ENCODE measurements at regions not wholly inside any gene's neighbourhood (a gene's known extent, or its start where the extent isn't known, plus 50 kb on each side); places are given as distances from the start of the nearest gene placed in this dataset.

DNA sequence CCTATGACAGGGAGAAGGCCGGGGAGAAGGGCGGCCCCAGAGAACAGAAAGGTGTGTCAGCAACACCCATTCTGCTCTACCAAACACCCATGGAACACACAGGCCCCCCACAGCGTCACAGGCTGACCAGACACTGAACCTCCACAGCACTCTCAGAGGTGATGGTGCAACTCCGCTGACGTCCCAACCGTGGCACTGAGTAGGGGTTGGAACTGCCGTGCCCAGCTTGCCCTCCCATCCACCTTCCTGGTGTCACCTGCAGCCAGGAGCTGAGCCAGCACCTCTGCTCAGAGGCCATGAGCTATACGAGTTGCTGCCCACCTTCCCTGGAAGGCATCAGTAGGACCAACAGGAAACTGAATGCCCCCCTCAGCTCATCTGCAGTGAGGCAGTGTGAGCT lies 412.9 kb upstream of the SALL3 start:
- TF ChIP-seq, protein P1, sequence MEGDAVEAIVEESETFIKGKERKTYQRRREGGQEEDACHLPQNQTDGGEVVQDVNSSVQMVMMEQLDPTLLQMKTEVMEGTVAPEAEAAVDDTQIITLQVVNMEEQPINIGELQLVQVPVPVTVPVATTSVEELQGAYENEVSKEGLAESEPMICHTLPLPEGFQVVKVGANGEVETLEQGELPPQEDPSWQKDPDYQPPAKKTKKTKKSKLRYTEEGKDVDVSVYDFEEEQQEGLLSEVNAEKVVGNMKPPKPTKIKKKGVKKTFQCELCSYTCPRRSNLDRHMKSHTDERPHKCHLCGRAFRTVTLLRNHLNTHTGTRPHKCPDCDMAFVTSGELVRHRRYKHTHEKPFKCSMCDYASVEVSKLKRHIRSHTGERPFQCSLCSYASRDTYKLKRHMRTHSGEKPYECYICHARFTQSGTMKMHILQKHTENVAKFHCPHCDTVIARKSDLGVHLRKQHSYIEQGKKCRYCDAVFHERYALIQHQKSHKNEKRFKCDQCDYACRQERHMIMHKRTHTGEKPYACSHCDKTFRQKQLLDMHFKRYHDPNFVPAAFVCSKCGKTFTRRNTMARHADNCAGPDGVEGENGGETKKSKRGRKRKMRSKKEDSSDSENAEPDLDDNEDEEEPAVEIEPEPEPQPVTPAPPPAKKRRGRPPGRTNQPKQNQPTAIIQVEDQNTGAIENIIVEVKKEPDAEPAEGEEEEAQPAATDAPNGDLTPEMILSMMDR (IDR thresholded peaks at IDR 0.05; ENCODE audit: insufficient read depth, low read length, poor library complexity, severe bottlenecking): no peak
- Histone ChIP-seq H3K27me3 (ENCODE audit: control insufficient read depth, insufficient read depth, low read length) (no peaks in the 10 kb centered on the region), H3K36me3 (ENCODE audit: control insufficient read depth, insufficient read depth, low read length) (no peaks in the 10 kb centered on the region), H3K4me3 (ENCODE audit: low read depth, low read length) (no peak overlapping the region)
- DNase-seq (ENCODE audit: low read depth): no peak

DNA sequence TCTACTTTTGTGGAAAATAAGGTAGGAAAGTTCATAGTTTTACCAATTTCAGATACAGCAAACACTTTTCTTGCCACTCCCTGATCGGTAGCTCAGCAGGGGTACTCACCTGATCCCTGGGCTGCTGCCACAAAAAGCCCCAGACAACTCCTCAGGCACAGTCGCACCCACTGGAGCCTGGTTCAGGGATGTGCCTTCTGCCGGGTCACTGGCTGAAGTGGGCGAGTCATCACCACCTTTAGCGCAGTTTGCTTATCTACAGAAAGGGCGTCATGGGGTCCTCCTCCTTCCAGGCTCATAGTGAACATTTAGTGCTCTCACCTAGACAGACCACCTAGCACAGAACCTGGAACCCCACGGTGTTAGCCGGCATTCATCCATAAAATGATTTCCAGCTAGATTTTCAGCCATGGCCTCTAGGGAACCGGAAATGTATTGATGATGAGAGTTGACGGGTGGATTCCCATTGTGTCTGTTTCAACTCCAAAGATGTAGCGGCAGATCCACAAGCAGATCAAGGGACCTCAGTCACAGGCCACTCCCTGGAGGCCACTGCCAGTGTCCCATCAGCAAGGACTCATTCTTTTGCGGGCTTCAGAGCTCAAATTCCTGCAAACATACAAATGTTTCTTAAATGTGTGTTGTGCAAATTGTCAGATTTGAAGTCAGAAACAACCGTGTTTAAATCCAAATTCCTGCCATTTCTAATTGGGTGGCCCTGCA lies 408.4 kb upstream of the SALL3 start:
- Histone ChIP-seq H3K27me3 (ENCODE audit: control insufficient read depth, insufficient read depth, low read length) (no peaks in the 10 kb centered on the region), H3K36me3 (ENCODE audit: control insufficient read depth, insufficient read depth, low read length) (no peaks in the 10 kb centered on the region), H3K4me3 (ENCODE audit: low read depth, low read length) (no peak overlapping the region)
- TF ChIP-seq, protein P1 (IDR thresholded peaks at IDR 0.05; ENCODE audit: insufficient read depth, low read length, poor library complexity, severe bottlenecking): no peak
- DNase-seq (ENCODE audit: low read depth): no peak

DNA sequence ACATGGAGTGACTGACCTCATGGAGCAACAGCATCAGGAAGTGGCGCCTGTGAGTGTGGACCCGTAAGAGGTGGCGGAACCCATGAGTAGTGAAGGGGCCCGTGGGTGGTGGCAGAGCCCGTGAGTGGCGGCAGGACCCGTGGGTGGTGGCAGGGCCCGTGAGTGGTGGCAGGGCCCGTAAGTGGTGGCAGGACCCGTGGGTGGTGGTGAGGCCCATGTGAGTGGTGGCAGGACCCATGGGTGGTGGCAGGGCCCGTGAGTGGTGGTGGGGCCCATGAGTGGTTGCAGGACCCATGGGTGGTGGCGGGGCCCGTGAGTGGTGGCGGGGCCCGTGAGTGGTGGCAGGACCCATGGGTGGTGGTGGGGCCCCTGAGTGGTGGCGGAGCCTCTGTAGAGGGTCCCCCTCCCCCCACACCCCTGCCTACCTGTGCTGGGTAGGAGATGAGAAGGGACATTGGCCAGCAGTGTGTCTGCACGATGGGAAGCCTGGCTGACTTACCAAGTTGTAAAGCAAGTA lies 407.7 kb upstream of the SALL3 start:
- DNase-seq (ENCODE audit: low read depth): no peak
- no peak overlapping the region for H3K4me3 ChIP-seq (ENCODE audit: low read depth, low read length)
- TF ChIP-seq, protein P1 (IDR thresholded peaks at IDR 0.05; ENCODE audit: insufficient read depth, low read length, poor library complexity, severe bottlenecking): no peak
- H3K27me3 ChIP-seq (ENCODE audit: control insufficient read depth, insufficient read depth, low read length): no peaks in the 10 kb centered on the region
- H3K36me3 ChIP-seq (ENCODE audit: control insufficient read depth, insufficient read depth, low read length): no peaks in the 10 kb centered on the region

DNA sequence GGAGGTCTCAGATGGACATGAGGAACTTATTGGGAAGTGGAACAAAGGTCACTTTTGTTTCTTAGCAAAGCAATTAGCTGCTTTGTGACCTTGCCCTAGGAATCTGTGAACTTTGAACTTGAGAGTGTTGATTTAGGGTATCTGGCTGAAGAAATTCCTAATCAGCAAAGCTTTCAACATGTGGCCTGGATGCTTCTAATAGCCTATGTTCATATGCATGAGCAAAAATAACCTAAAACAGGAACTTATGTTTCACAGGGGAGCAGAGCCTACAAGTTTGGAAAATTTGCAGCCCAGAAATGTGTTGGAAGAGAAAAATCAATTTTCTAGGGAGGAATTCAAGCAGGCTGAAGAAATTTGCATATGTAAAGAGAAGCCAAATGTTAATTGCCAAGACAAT lies 405.8 kb upstream of the SALL3 start:
- H3K27me3 ChIP-seq (ENCODE audit: control insufficient read depth, insufficient read depth, low read length): no peaks in the 10 kb centered on the region
- no peaks in the 10 kb centered on the region for H3K36me3 ChIP-seq (ENCODE audit: control insufficient read depth, insufficient read depth, low read length)
- no peak overlapping the region for H3K4me3 ChIP-seq (ENCODE audit: low read depth, low read length)
- no peak for DNase-seq (ENCODE audit: low read depth)
- TF ChIP-seq, protein P1 (IDR thresholded peaks at IDR 0.05; ENCODE audit: insufficient read depth, low read length, poor library complexity, severe bottlenecking): no peak

DNA sequence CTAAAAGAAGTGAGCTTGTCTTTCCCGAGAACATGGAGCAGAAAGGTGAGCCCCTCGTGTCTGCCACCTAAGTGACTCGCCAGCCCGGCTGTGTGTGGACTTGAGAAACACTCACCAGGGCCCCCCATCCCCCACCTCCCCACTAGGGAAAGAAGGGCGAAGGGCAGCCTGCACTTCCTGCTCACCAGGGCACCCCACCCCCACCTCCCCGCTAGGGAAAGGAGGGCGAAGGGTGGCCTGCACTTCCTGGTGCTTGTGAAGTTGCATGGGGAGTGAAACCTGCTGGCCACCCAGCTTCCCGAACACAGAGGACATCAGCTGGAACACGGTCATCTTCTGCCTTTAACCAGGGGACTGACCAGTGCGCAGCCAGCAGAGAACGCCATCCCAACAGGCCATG lies 402.7 kb upstream of the SALL3 start:
- TF ChIP-seq, protein P1 (IDR thresholded peaks at IDR 0.05; ENCODE audit: insufficient read depth, low read length, poor library complexity, severe bottlenecking): no peak
- Histone ChIP-seq H3K4me3 (ENCODE audit: low read depth, low read length) (no peak overlapping the region), H3K36me3 (ENCODE audit: control insufficient read depth, insufficient read depth, low read length) (no peaks in the 10 kb centered on the region), H3K27me3 (ENCODE audit: control insufficient read depth, insufficient read depth, low read length) (no peaks in the 10 kb centered on the region)
- DNase-seq (ENCODE audit: low read depth): no peak

DNA sequence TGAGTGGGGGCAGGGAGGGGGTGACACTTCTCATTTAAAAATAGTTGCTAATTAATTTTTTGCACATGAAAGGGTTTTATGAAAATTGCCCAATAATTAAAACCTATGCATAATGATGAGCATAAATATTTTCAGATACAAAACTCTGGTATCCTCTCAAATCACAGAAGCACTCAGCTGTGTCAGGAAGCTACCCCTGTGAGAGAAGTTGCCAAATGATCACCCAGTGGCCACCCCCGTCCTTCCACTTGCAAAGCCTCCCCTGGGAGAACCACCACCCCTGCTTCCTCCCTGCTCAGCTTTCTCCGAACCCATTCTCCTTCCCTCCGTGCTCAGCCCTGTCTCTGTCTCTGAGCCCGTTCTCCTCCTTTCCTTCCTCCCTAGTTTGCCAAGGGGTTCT lies 400.2 kb upstream of the SALL3 start:
- DNase-seq (ENCODE audit: low read depth): no peak
- Histone ChIP-seq H3K4me3 (ENCODE audit: low read depth, low read length) (no peak overlapping the region), H3K27me3 (ENCODE audit: control insufficient read depth, insufficient read depth, low read length) (no peaks in the 10 kb centered on the region), H3K36me3 (ENCODE audit: control insufficient read depth, insufficient read depth, low read length) (no peaks in the 10 kb centered on the region)
- TF ChIP-seq, protein P1 (IDR thresholded peaks at IDR 0.05; ENCODE audit: insufficient read depth, low read length, poor library complexity, severe bottlenecking): no peak
